HG03565 (cell line): ENCODE measurements at regions not wholly inside any gene's neighbourhood (a gene's known extent, or its start where the extent isn't known, plus 50 kb on each side); places are given as distances from the start of the nearest gene placed in this dataset.
"Not testable (repeated sequence)": the region's sequence is repeated elsewhere in the genome, so short reads cannot be mapped to it uniquely, and the experiment has no call there.

Source experiments
- ATAC-seq: cut with Tn5 transposase; IDR thresholded peaks from one replicate; pipeline ENCODE4 v1.9.1; 2021; ENCODE audit warnings: mild to moderate bottlenecking, moderate library complexity; ENCODE audit not compliant: unreplicated experiment

GRCh38 chrX:129361576-129361975 is 161.7 kb downstream of the SMARCA1 start:
- ATAC-seq, result no peak

GRCh38 chrX:129360175-129360574 is 163.1 kb downstream of the SMARCA1 start:
- peak; percentile 93 for ATAC-seq

- ATAC-seq, result no peak
These were observed 164.0 kb downstream of the SMARCA1 start for GRCh38 chrX:129359269-129359668.

- not testable (repeated sequence) for ATAC-seq
These were observed 165.9 kb downstream of the SMARCA1 start for GRCh38 chrX:129357428-129357827.

- ATAC-seq, result no peak
These were observed 176.0 kb downstream of the SMARCA1 start for GRCh38 chrX:129347291-129347690.

- ATAC-seq, result no peak
These were observed 176.7 kb downstream of the SMARCA1 start for GRCh38 chrX:129346574-129346973.

- not testable (repeated sequence) for ATAC-seq
These were observed 186.0 kb downstream of the SMARCA1 start for GRCh38 chrX:129337264-129337663.

GRCh38 chrX:129323115-129323514 is 200.2 kb downstream of the SMARCA1 start:
- ATAC-seq, result no peak

GRCh38 chrX:129318375-129318774 is 204.9 kb downstream of the SMARCA1 start:
- no peak for ATAC-seq

- no peak for ATAC-seq
These were observed 206.8 kb downstream of the SMARCA1 start for GRCh38 chrX:129316461-129316860.

- no peak for ATAC-seq
These were observed 213.3 kb downstream of the SMARCA1 start for GRCh38 chrX:129310000-129310399.

- ATAC-seq, result no peak
These were observed 260.4 kb downstream of the SMARCA1 start for GRCh38 chrX:129262912-129263311.

GRCh38 chrX:129255516-129255915 is 267.8 kb downstream of the SMARCA1 start:
- ATAC-seq, result not testable (repeated sequence)

- no peak for ATAC-seq
These were observed 273.7 kb downstream of the SMARCA1 start for GRCh38 chrX:129249563-129249962.

- no peak for ATAC-seq
These were observed 275.6 kb downstream of the SMARCA1 start for GRCh38 chrX:129247642-129248041.

GRCh38 chrX:129239371-129239770 is 283.9 kb downstream of the SMARCA1 start:
- no peak for ATAC-seq

GRCh38 chrX:129238011-129238410 is 285.3 kb downstream of the SMARCA1 start:
- no peak for ATAC-seq

- no peak for ATAC-seq
These were observed 287.4 kb downstream of the SMARCA1 start for GRCh38 chrX:129235903-129236302.

- ATAC-seq, result no peak
These were observed 289.5 kb downstream of the SMARCA1 start for GRCh38 chrX:129233786-129234185.

GRCh38 chrX:129230850-129231512 is 292.3 kb downstream of the SMARCA1 start:
- no peak for ATAC-seq

- no peak for ATAC-seq
These were observed 293.1 kb downstream of the SMARCA1 start for GRCh38 chrX:129230168-129230567.

GRCh38 chrX:129227366-129227765 is 295.9 kb downstream of the SMARCA1 start:
- no peak for ATAC-seq

GRCh38 chrX:129193357-129193756 is 329.9 kb downstream of the SMARCA1 start:
- ATAC-seq, result no peak
